Ovary (tissue), 7 donors: ENCODE measurements at regions not wholly inside any gene's neighbourhood (a gene's known extent, or its start where the extent isn't known, plus 50 kb on each side); places are given as distances from the start of the nearest gene placed in this dataset.

Source experiments
- DNase-seq, 5 donors: peaks; one replicate each; pipeline ENCODE4 v3.0.0-alpha.2; 2019 to 2020
- H3K27ac ChIP-seq, 2 donors: fragments of 200-600 bp; one replicate each; pipeline versions ENCODE4 v1.5.1 to v1.8.0; 2019 to 2022
- H3K27me3 ChIP-seq: fragments of 200-600 bp; one replicate; pipeline ENCODE4 v1.8.0; 2022
- H3K36me3 ChIP-seq: fragments of 200-600 bp; sonication (generic); one replicate; pipeline ENCODE4 v1.5.1; 2019
- H3K4me1 ChIP-seq: one replicate; pipeline ENCODE4 v1.8.1; 2013; ENCODE audit warnings: mild to moderate bottlenecking, moderate library complexity; ENCODE audit not compliant: insufficient read depth
- H3K4me3 ChIP-seq: fragments of 200-600 bp; sonication (generic); one replicate; pipeline ENCODE4 v1.5.1; 2017
- H3K9me3 ChIP-seq, 2 donors: fragments of 200-600 bp in 1 of 2; sonication (generic) in 1 of 2; one replicate each; pipeline versions ENCODE4 v1.5.1 to v1.8.1; 2013 to 2019; ENCODE audit warnings: mild to moderate bottlenecking in 1 of 2, moderate library complexity in 1 of 2
- CTCF ChIP-seq, 3 donors: fragments of 450-650 bp in 2 of 3; fragments of 200-600 bp in 1 of 3; IDR thresholded peaks; one replicate each; pipeline versions ENCODE4 v1.5.1 to v1.8.0; 2016 to 2022; ENCODE audit warnings: antibody characterized with exemption in 3 of 3, mild to moderate bottlenecking in 1 of 3
- EP300 ChIP-seq: sonication (generic); formaldehyde crosslinking; IDR thresholded peaks from one replicate; pipeline ENCODE4 v1.6.1; 2017; ENCODE audit warnings: antibody characterized with exemption
- POLR2A ChIP-seq: fragments of 450-650 bp; IDR thresholded peaks from one replicate; pipeline ENCODE4 v1.6.1; 2017; ENCODE audit warnings: antibody characterized with exemption, mild to moderate bottlenecking, moderate library complexity
- WGBS, 3 donors: extraction: QIAGEN DNeasy Blood & Tissue Kit in 1 of 3; methylation state at CpG; one replicate each; pipeline versions ENCODE4 v1.1.5 to v1.1.7; 2013 to 2017; 5-methylcytosine and 5-hydroxymethylcytosine counted together
- intact Hi-C, 4 donors: fragments of 100-400 bp; cut with DNase I; formaldehyde crosslinking; loops; one replicate each; pipeline versions ENCODE4 v1.11.0 to v1.15.1; 2022 to 2023
- donor health status: DM: no; HTN: no; CAD: no; lungs with moderate emphysema.
- donor health status: DM: no; HTN: no; CAD: no.
- donor health status: Bipolar disorder and iron deficiency.
- donor health status: DM: no; HTN: no; CAD: no.
- donor health status: DM: yes; HTN: yes; CAD: no.

DNA sequence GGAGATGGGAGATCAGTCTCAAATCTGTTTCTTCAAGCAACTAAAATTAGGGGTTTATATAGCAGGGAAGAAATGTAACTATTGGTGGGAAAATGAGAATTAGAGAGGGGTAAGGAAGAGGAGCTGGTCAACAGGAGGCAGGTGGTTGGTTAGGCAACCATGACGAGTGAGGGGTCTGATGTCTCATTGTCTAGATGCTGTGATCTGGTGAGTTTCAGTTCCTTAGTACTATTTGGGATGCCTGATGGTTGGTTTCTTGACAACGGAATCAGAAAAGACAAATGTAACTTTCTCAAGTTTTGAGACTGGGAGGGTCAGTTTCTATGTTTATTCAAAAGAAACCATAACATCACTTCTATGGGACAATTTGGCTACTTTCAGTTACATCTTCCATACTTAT, 415.3 kb upstream of the C16orf82 start:
- Histone ChIP-seq H3K4me1 (no peaks in the 10 kb centered on the region), H3K4me3 (no peak overlapping the region), H3K36me3 (no peaks in the 10 kb centered on the region), H3K27ac (no peak overlapping the region), H3K9me3 (no peaks in the 10 kb centered on the region), H3K27me3 (no peaks in the 10 kb centered on the region)
- no peak for TF ChIP-seq CTCF (IDR thresholded peaks at IDR 0.05)
- TF ChIP-seq EP300 = no peak
- TF ChIP-seq POLR2A = no peak
- no peak for DNase-seq
- intact Hi-C loops = no loop called here
- 62 to 70% (median 69%) methylated on average over 2 of the region's 2 CpGs for WGBS, 3 donors

DNA sequence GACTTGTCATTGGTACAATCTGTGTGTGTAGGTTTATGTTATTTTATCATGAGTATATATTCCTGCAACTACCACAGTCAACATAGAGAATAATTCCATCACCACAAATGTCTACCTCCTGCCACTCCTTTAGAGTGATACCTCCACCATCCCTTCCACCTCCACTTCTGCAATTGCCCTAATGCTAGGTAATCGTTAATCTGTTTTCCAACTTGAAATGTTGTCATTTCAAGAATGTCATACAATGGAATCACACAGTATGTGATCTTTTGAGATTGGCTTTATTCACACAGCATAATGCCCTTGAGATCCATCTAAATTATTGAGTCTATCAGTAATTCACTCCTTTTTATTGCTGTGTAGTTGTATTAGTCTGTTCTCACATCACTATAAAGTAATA, 414.8 kb upstream of the C16orf82 start:
- Histone ChIP-seq H3K4me3 (no peak overlapping the region), H3K27me3 (no peaks in the 10 kb centered on the region), H3K4me1 (no peaks in the 10 kb centered on the region), H3K9me3 (no peaks in the 10 kb centered on the region), H3K27ac (no peak overlapping the region), H3K36me3 (no peaks in the 10 kb centered on the region)
- TF ChIP-seq POLR2A (no peak), EP300 (no peak), CTCF (IDR thresholded peaks at IDR 0.05) (no peak)
- DNase-seq = no peak
- intact Hi-C loops = no loop called here
- 86 to 91% (median 90%) methylated on average over 1 of the region's 1 CpG for WGBS, 3 donors

GRCh38 chr16:26658486-26658885, 408.2 kb upstream of the C16orf82 start:
- Histone ChIP-seq H3K4me1 (no peaks in the 10 kb centered on the region), H3K36me3 (no peaks in the 10 kb centered on the region), H3K27me3 (no peaks in the 10 kb centered on the region), H3K27ac (no peak overlapping the region), H3K4me3 (no peak overlapping the region), H3K9me3 (no peaks in the 10 kb centered on the region)
- TF ChIP-seq CTCF (IDR thresholded peaks at IDR 0.05) = no peak
- WGBS, 3 donors = 48 to 59% (median 52%) methylated on average over 2 of the region's 2 CpGs
- intact Hi-C loops = no loop called here
- DNase-seq = no peak

GRCh38 chr16:26658915-26659314, 407.8 kb upstream of the C16orf82 start:
- Histone ChIP-seq H3K27ac (no peak overlapping the region), H3K4me3 (no peak overlapping the region), H3K4me1 (no peaks in the 10 kb centered on the region), H3K9me3 (no peaks in the 10 kb centered on the region), H3K27me3 (no peaks in the 10 kb centered on the region), H3K36me3 (no peaks in the 10 kb centered on the region)
- TF ChIP-seq CTCF (IDR thresholded peaks at IDR 0.05) (no peak), EP300 (no peak), POLR2A (no peak)
- intact Hi-C loops = no loop called here
- WGBS, 3 donors = 52 to 58% (median 55%) methylated on average over 2 of the region's 2 CpGs
- DNase-seq = no peak

DNA sequence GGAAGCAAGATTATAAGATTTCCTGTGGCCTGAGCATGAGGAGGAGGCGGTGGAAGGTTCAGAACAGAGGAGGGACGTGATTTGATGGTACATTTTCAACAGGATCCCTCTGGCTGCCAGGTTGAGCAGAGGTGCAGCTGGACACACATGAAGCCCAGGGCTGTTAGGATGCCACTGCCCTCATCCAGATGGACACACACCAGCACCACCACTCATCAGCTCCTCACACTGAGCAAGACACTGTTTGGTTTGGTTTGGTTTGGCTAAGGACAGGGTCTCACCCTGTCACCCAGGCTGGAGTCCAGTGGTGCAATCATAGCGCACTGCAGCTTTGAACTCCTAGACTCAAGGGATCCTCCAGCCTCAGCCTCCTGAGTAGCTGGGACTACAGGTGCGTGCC, 402.6 kb upstream of the C16orf82 start:
- Histone ChIP-seq H3K27me3 (no peaks in the 10 kb centered on the region), H3K9me3 (no peaks in the 10 kb centered on the region), H3K27ac (no peak overlapping the region), H3K4me1 (no peaks in the 10 kb centered on the region), H3K36me3 (no peaks in the 10 kb centered on the region), H3K4me3 (no peak overlapping the region)
- 62 to 79% (median 69%) methylated on average over 4 of the region's 4 CpGs for WGBS, 3 donors
- TF ChIP-seq CTCF (IDR thresholded peaks at IDR 0.05) (no peak), EP300 (no peak), POLR2A (no peak)
- no peak for DNase-seq
- intact Hi-C loops = no loop called here
